ENCODE measurements at regions not wholly inside any gene's neighbourhood (a gene's known extent, or its start where the extent isn't known, plus 50 kb on each side); places are given as distances from the start of the nearest gene placed in this dataset.

GRCh38 chr1:9475061-9475627 is 64.1 kb upstream of the SLC25A33 start (continued):
- TF ChIP-seq NPAS2 (CRISPR knock-in tag; IDR thresholded peaks at IDR 0.05; ENCODE audit: borderline replicate concordance) = no peak
- TF ChIP-seq, protein P1, sequence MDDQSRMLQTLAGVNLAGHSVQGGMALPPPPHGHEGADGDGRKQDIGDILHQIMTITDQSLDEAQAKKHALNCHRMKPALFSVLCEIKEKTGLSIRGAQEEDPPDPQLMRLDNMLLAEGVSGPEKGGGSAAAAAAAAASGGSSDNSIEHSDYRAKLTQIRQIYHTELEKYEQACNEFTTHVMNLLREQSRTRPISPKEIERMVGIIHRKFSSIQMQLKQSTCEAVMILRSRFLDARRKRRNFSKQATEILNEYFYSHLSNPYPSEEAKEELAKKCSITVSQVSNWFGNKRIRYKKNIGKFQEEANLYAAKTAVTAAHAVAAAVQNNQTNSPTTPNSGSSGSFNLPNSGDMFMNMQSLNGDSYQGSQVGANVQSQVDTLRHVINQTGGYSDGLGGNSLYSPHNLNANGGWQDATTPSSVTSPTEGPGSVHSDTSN (IDR thresholded peaks at IDR 0.05) = no peak
- no peak for TF ChIP-seq KDM1A (IDR thresholded peaks at IDR 0.05; ENCODE audit: low read depth)
- TF ChIP-seq NFE2L2 (conservative IDR thresholded peaks at IDR 0.05; ENCODE audit: low read length) = no peak
- no peak for TF ChIP-seq HES2 (IDR thresholded peaks at IDR 0.05)

GRCh38 chr1:9476790-9477463 is 62.3 kb upstream of the SLC25A33 start:
- TF ChIP-seq MAFK (IDR thresholded peaks at IDR 0.05; ENCODE audit: partially characterized antibody) (peak; percentile 49), CHD4 (IDR thresholded peaks at IDR 0.05; ENCODE audit: borderline replicate concordance) (no peak), USF2 (IDR thresholded peaks at IDR 0.05) (no peak), PHF8 (IDR thresholded peaks at IDR 0.05; ENCODE audit: borderline replicate concordance, low read depth) (no peak), HDAC2 (IDR thresholded peaks at IDR 0.05) (no peak), FOXS1 (CRISPR knock-in tag; IDR thresholded peaks at IDR 0.05) (no peak)
- TF ChIP-seq, protein P2, sequence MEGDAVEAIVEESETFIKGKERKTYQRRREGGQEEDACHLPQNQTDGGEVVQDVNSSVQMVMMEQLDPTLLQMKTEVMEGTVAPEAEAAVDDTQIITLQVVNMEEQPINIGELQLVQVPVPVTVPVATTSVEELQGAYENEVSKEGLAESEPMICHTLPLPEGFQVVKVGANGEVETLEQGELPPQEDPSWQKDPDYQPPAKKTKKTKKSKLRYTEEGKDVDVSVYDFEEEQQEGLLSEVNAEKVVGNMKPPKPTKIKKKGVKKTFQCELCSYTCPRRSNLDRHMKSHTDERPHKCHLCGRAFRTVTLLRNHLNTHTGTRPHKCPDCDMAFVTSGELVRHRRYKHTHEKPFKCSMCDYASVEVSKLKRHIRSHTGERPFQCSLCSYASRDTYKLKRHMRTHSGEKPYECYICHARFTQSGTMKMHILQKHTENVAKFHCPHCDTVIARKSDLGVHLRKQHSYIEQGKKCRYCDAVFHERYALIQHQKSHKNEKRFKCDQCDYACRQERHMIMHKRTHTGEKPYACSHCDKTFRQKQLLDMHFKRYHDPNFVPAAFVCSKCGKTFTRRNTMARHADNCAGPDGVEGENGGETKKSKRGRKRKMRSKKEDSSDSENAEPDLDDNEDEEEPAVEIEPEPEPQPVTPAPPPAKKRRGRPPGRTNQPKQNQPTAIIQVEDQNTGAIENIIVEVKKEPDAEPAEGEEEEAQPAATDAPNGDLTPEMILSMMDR (IDR thresholded peaks at IDR 0.05) = no peak
- Histone ChIP-seq H3K4me2 (0 out of 3 replicates have a peak overlapping the region, but pooled peaks have one; percentile 19), H3K9me3 (no peaks in the 10 kb centered on the region), H3K4me3 (no peak overlapping the region), H3K27ac (peak overlapping the region in 1 of 2 experiments; percentile 48; a peak in 1 of 6 replicates), H3K4me1 (peaks cover 23% of the 10 kb centered on the region)
- DNase-seq (ENCODE audit: low read depth in 1 of 2, low spot score in 1 of 2) (peak in 1 of 2 experiments; percentile 24), ATAC-seq (peak in 1 of 2 experiments; percentile 32; a peak in 3 of 6 replicates), FAIRE-seq (no peak)
- WGBS (ENCODE audit: missing lambda C conversion rate) = 36% methylated on average over 3 of the region's 4 CpGs
- POLR2A ChIA-PET = no interaction called here
- CTCF ChIA-PET = interaction anchor here (1.3 to 2.1 kb wide), 2 partner anchors 14 to 22 kb away, joined by 5 to 6 read pairs; no protein-coding TSS in a partner anchor

GRCh38 chr1:9477535-9477934 is 61.7 kb upstream of the SLC25A33 start:
- H3K27ac ChIP-seq = no peak overlapping the region
- TF ChIP-seq HOXB13 (CRISPR knock-in tag; IDR thresholded peaks at IDR 0.05; ENCODE audit: low read depth) = no peak
- TF ChIP-seq NPAS2 (CRISPR knock-in tag; IDR thresholded peaks at IDR 0.05; ENCODE audit: borderline replicate concordance) = no peak
- no peak for TF ChIP-seq FOSB (CRISPR knock-in tag; IDR thresholded peaks at IDR 0.05)
- TF ChIP-seq, protein P3, sequence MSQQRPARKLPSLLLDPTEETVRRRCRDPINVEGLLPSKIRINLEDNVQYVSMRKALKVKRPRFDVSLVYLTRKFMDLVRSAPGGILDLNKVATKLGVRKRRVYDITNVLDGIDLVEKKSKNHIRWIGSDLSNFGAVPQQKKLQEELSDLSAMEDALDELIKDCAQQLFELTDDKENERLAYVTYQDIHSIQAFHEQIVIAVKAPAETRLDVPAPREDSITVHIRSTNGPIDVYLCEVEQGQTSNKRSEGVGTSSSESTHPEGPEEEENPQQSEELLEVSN (IDR thresholded peaks at IDR 0.05; ENCODE audit: borderline replicate concordance, low read depth) = no peak
- TF ChIP-seq MAFK (IDR thresholded peaks at IDR 0.05; ENCODE audit: partially characterized antibody) = no peak
- TF ChIP-seq TFCP2L1 (CRISPR knock-in tag; IDR thresholded peaks at IDR 0.05) = no peak
- TF ChIP-seq BHLHE40 (IDR thresholded peaks at IDR 0.05; ENCODE audit: low read depth, low read length) = no peak
- no peak for TF ChIP-seq HOXA7 (CRISPR knock-in tag; IDR thresholded peaks at IDR 0.05)
- TF ChIP-seq HOXB5 (CRISPR knock-in tag; IDR thresholded peaks at IDR 0.05) = no peak
- no peak for TF ChIP-seq NFE2L2 (conservative IDR thresholded peaks at IDR 0.05; ENCODE audit: low read length)
- no peak for TF ChIP-seq ZNF302 (CRISPR knock-in tag; IDR thresholded peaks at IDR 0.05)
- TF ChIP-seq ZFP36 (IDR thresholded peaks at IDR 0.05; ENCODE audit: borderline replicate concordance, partially characterized antibody) = no peak
- TF ChIP-seq ZC3H11A (IDR thresholded peaks at IDR 0.05) = no peak
- no peak for TF ChIP-seq MYC (IDR thresholded peaks at IDR 0.05; ENCODE audit: borderline replicate concordance, low read length)
- no peak for TF ChIP-seq EP300 (IDR thresholded peaks at IDR 0.05)
- TF ChIP-seq USF2 (IDR thresholded peaks at IDR 0.05) = no peak
- no peaks in the 10 kb centered on the region for H3K9me3 ChIP-seq
- POLR2A ChIA-PET = no interaction called here
- no peak overlapping the region for H3K4me3 ChIP-seq
- ATAC-seq (no peak), FAIRE-seq (no peak), DNase-seq (ENCODE audit: low read depth in 1 of 2, low spot score in 1 of 2) (no peak)
- CTCF ChIA-PET = interaction anchor here (1.3 to 2.1 kb wide), 2 partner anchors 13 to 22 kb away, joined by 5 to 6 read pairs; no protein-coding TSS in a partner anchor
- peaks cover 22% of the 10 kb centered on the region for H3K4me1 ChIP-seq
- 65% methylated on average over 4 of the region's 4 CpGs for WGBS (ENCODE audit: missing lambda C conversion rate)
- no peak overlapping the region for H3K4me2 ChIP-seq
